ENCODE measurements at regions not wholly inside any gene's neighbourhood (a gene's known extent, or its start where the extent isn't known, plus 50 kb on each side); places are given as distances from the start of the nearest gene placed in this dataset.

DNA sequence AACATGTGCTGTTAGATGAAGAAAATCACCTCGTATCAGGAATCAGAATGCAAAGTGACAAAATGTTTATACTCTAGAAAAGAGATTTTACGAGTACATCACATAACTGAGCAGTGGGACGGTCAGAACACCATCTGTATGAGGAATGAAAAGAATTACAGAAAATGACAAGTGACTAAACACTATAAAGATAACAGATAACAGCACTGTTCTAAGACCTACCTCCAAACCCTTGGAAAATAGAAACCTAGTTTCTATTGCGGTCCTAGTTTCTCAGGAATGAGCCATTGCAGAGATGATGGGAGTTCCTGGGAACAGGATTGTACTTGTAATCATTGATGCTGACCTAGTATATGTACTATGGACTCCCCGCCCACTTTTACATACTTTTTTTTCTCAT lies 839.4 kb upstream of the ADAMTS5 start:
- no peak for TF ChIP-seq POLR2A (IDR thresholded peaks at IDR 0.05)
- TF ChIP-seq, protein P1, sequence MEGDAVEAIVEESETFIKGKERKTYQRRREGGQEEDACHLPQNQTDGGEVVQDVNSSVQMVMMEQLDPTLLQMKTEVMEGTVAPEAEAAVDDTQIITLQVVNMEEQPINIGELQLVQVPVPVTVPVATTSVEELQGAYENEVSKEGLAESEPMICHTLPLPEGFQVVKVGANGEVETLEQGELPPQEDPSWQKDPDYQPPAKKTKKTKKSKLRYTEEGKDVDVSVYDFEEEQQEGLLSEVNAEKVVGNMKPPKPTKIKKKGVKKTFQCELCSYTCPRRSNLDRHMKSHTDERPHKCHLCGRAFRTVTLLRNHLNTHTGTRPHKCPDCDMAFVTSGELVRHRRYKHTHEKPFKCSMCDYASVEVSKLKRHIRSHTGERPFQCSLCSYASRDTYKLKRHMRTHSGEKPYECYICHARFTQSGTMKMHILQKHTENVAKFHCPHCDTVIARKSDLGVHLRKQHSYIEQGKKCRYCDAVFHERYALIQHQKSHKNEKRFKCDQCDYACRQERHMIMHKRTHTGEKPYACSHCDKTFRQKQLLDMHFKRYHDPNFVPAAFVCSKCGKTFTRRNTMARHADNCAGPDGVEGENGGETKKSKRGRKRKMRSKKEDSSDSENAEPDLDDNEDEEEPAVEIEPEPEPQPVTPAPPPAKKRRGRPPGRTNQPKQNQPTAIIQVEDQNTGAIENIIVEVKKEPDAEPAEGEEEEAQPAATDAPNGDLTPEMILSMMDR (IDR thresholded peaks at IDR 0.05), result no peak
- TF ChIP-seq POLR2AphosphoS5 (IDR thresholded peaks at IDR 0.05), result no peak
